ENCODE measurements at regions not wholly inside any gene's neighbourhood (a gene's known extent, or its start where the extent isn't known, plus 50 kb on each side); places are given as distances from the start of the nearest gene placed in this dataset.

DNA sequence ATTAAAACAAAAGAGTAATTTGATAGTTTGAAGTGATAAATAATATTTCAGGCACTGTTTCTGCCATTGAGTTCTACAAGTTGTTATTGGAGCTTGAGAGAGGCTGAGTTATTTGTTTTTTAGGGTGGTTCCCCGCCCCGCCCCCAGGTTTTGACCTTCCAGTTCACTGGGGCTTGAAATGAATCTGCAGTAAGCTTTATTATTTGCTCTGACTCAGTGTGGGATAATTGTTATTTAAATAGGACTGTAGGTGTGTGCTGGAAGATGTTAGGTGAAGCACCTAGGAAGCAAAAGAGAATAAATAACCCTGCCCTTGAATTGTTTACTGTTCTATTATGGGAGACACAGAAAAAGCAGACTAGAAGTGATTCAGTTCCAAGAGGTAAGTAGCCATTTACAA, 81.2 kb upstream of the KCNIP4 start:
- no peak for TF ChIP-seq RCOR1 (IDR thresholded peaks at IDR 0.05; ENCODE audit: low read length)
- TF ChIP-seq, protein P1, sequence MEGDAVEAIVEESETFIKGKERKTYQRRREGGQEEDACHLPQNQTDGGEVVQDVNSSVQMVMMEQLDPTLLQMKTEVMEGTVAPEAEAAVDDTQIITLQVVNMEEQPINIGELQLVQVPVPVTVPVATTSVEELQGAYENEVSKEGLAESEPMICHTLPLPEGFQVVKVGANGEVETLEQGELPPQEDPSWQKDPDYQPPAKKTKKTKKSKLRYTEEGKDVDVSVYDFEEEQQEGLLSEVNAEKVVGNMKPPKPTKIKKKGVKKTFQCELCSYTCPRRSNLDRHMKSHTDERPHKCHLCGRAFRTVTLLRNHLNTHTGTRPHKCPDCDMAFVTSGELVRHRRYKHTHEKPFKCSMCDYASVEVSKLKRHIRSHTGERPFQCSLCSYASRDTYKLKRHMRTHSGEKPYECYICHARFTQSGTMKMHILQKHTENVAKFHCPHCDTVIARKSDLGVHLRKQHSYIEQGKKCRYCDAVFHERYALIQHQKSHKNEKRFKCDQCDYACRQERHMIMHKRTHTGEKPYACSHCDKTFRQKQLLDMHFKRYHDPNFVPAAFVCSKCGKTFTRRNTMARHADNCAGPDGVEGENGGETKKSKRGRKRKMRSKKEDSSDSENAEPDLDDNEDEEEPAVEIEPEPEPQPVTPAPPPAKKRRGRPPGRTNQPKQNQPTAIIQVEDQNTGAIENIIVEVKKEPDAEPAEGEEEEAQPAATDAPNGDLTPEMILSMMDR (IDR thresholded peaks at IDR 0.05), result no peak
- TF ChIP-seq EP300 (IDR thresholded peaks at IDR 0.05; ENCODE audit: borderline replicate concordance in 1 of 2, low read depth in 1 of 2, low read length in 1 of 2), result no peak
